ENCODE measurements at regions not wholly inside any gene's neighbourhood (a gene's known extent, or its start where the extent isn't known, plus 50 kb on each side); places are given as distances from the start of the nearest gene placed in this dataset.

DNA sequence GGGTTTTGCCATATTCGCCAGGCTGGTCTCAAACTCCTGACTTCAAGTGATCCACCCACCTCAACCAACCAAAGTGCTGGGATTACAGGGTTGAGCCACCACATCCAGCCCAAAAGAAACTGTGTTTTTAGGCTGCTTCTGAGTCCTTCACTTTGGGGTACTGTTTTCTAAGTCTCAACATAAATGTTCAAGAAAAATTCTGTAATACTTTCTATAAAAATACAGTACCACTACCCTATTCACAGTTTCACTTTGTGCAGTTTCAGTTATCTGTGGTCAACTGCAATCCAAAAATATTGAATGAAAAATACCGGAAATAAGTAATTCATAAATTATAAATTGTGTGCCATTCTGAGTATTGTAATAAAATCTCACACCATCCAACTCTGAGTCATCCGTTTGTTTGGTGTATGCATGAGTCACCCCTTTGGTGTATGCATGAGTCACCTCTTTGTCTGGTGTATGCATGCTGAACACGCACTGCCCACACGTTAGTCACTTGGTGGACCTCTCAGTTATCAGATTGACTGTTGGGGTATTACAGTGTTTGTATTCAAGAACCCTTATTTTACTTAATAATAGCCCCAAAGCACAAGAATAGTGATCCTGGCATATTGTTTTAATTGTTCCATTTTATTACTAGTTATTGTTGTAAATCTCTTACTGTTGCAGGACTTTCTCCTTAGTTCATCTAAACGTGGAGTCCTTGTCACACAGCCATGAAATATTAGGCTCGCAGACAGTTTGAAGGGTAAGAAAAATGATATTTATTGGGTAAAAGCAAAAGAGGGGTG lies 190.2 kb downstream of the FSCB start:
- H3K4me1 ChIP-seq (ENCODE audit: control extremely low read depth in 1 of 4, control insufficient read depth in 4 of 4, insufficient read depth in 4 of 4, low read length in 3 of 4): no peaks in the 10 kb centered on the region
- H3K9me3 ChIP-seq (ENCODE audit: control extremely low read depth in 1 of 5, control insufficient read depth in 4 of 5, insufficient read depth in 2 of 5, low read depth in 1 of 5, low read length in 4 of 5): peaks cover 0 to 2% (median 0%) of the 10 kb centered on the region in 5 experiments
- no peaks in the 10 kb centered on the region for H3K27me3 ChIP-seq (replicated peaks in 2 of 5; ENCODE audit: control insufficient read depth in 4 of 5, insufficient read depth in 5 of 5, low read length in 4 of 5)
- no peaks in the 10 kb centered on the region for H3K36me3 ChIP-seq (ENCODE audit: control insufficient read depth in 4 of 4, insufficient read depth in 4 of 4, low read length in 3 of 4)
- H3K4me3 ChIP-seq (ENCODE audit: control insufficient read depth in 1 of 7, extremely low read depth in 1 of 7, insufficient read depth in 4 of 7, low read depth in 2 of 7, low read length in 6 of 7): no peak overlapping the region
- 96% methylated on average over 4 of the region's 7 CpGs for WGBS (ENCODE audit: insufficient coverage)
- no peak overlapping the region for H3K27ac ChIP-seq (ENCODE audit: insufficient read depth in 1 of 2, low read depth in 1 of 2, low read length in 2 of 2, poor library complexity in 1 of 2, severe bottlenecking in 2 of 2)
- DNase-seq: no peak
- CTCF ChIA-PET: no interaction called here
- POLR2A ChIA-PET: no interaction called here

DNA sequence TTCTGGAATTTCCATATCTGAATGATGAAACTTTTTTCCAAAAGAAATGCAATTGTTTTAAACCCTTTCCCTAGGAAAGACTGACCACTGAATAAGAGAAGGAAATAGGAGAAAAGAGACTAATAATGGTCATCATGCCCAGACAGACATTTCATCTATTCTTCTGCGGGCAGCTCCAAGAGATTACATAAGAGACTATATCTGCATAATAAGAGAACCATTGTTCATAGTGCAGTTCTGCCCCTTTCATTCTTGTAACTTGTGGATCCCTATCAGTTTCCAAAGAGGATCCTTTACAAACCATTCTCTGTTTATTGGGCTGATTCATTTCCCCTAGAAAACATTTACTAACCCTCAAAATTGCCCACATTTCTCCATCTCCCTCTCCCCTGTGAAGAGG lies 197.8 kb downstream of the FSCB start:
- no peaks in the 10 kb centered on the region for H3K27me3 ChIP-seq (replicated peaks in 2 of 5; ENCODE audit: control insufficient read depth in 4 of 5, insufficient read depth in 5 of 5, low read length in 4 of 5)
- no peak overlapping the region for H3K27ac ChIP-seq (ENCODE audit: insufficient read depth in 1 of 2, low read depth in 1 of 2, low read length in 2 of 2, poor library complexity in 1 of 2, severe bottlenecking in 2 of 2)
- WGBS (ENCODE audit: insufficient coverage): no CpG with 5 or more reads among the region's 1 CpG
- ChIA-PET POLR2A (no interaction called here), CTCF (interaction anchor here (0.6 kb wide), 1 partner anchor 395 kb away, joined by 3 read pairs; no protein-coding TSS in a partner anchor)
- no peak overlapping the region for H3K4me3 ChIP-seq (ENCODE audit: control insufficient read depth in 1 of 7, extremely low read depth in 1 of 7, insufficient read depth in 4 of 7, low read depth in 2 of 7, low read length in 6 of 7)
- no peak for DNase-seq
- no peaks in the 10 kb centered on the region for H3K4me1 ChIP-seq (ENCODE audit: control extremely low read depth in 1 of 4, control insufficient read depth in 4 of 4, insufficient read depth in 4 of 4, low read length in 3 of 4)
- H3K9me3 ChIP-seq (ENCODE audit: control extremely low read depth in 1 of 5, control insufficient read depth in 4 of 5, insufficient read depth in 2 of 5, low read depth in 1 of 5, low read length in 4 of 5): no peaks in the 10 kb centered on the region
- H3K36me3 ChIP-seq (ENCODE audit: control insufficient read depth in 4 of 4, insufficient read depth in 4 of 4, low read length in 3 of 4): no peaks in the 10 kb centered on the region

DNA sequence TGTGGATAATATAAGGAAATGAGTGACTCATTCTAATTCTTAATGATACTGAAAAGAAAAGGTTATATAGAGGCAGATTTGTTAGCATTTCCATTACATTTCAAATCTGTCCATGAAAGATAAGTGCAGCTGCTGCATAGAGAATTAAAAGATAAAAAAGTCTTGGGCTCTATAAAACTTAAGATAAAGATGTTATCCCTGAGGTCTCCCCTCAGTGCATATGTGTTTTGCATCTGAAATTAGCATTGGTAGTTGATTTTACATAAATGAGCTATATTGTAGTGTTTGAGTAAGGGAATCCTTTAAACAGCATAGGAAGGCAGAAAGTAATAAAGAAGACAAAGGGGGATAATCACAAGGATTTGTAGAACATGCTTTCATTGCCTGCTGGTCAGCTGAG lies 206.2 kb downstream of the FSCB start:
- Histone ChIP-seq H3K4me1 (ENCODE audit: control extremely low read depth in 1 of 4, control insufficient read depth in 4 of 4, insufficient read depth in 4 of 4, low read length in 3 of 4) (no peaks in the 10 kb centered on the region), H3K27me3 (replicated peaks in 2 of 5; ENCODE audit: control insufficient read depth in 4 of 5, insufficient read depth in 5 of 5, low read length in 4 of 5) (no peaks in the 10 kb centered on the region), H3K27ac (ENCODE audit: insufficient read depth in 1 of 2, low read depth in 1 of 2, low read length in 2 of 2, poor library complexity in 1 of 2, severe bottlenecking in 2 of 2) (no peak overlapping the region), H3K36me3 (ENCODE audit: control insufficient read depth in 4 of 4, insufficient read depth in 4 of 4, low read length in 3 of 4) (no peaks in the 10 kb centered on the region), H3K4me3 (ENCODE audit: control insufficient read depth in 1 of 7, extremely low read depth in 1 of 7, insufficient read depth in 4 of 7, low read depth in 2 of 7, low read length in 6 of 7) (no peak overlapping the region), H3K9me3 (ENCODE audit: control extremely low read depth in 1 of 5, control insufficient read depth in 4 of 5, insufficient read depth in 2 of 5, low read depth in 1 of 5, low read length in 4 of 5) (peaks cover 0 to 3% (median 0%) of the 10 kb centered on the region in 5 experiments)
- ChIA-PET CTCF (no interaction called here), POLR2A (no interaction called here)
- no peak for DNase-seq

DNA sequence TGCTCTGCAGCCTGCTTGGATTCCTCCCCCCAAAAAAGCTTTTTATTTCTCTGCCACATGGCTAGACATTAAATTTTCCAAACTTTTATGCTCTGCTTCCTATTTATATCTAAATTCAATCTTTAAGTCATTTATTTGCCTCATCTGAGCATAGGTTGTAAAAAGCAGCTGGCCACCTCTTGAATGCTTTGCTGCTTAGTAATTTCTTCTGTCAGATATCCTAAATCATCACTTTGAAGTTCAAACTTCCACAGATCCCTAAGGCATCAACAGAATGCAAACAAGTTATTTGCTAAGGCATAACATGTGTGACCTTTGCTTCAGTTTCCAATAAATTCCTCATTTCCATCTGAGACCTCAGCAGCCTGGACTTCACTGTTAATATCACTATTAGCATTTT lies 209.6 kb downstream of the FSCB start:
- CTCF ChIA-PET: no interaction called here
- no peak overlapping the region for H3K4me3 ChIP-seq (ENCODE audit: control insufficient read depth in 1 of 7, extremely low read depth in 1 of 7, insufficient read depth in 4 of 7, low read depth in 2 of 7, low read length in 6 of 7)
- H3K27me3 ChIP-seq (replicated peaks in 2 of 5; ENCODE audit: control insufficient read depth in 4 of 5, insufficient read depth in 5 of 5, low read length in 4 of 5): no peaks in the 10 kb centered on the region
- H3K4me1 ChIP-seq (ENCODE audit: control extremely low read depth in 1 of 4, control insufficient read depth in 4 of 4, insufficient read depth in 4 of 4, low read length in 3 of 4): no peaks in the 10 kb centered on the region
- H3K9me3 ChIP-seq (ENCODE audit: control extremely low read depth in 1 of 5, control insufficient read depth in 4 of 5, insufficient read depth in 2 of 5, low read depth in 1 of 5, low read length in 4 of 5): peaks cover 0 to 5% (median 0%) of the 10 kb centered on the region in 5 experiments
- no peaks in the 10 kb centered on the region for H3K36me3 ChIP-seq (ENCODE audit: control insufficient read depth in 4 of 4, insufficient read depth in 4 of 4, low read length in 3 of 4)
- POLR2A ChIA-PET: no interaction called here
- DNase-seq: no peak
- H3K27ac ChIP-seq (ENCODE audit: insufficient read depth in 1 of 2, low read depth in 1 of 2, low read length in 2 of 2, poor library complexity in 1 of 2, severe bottlenecking in 2 of 2): no peak overlapping the region

DNA sequence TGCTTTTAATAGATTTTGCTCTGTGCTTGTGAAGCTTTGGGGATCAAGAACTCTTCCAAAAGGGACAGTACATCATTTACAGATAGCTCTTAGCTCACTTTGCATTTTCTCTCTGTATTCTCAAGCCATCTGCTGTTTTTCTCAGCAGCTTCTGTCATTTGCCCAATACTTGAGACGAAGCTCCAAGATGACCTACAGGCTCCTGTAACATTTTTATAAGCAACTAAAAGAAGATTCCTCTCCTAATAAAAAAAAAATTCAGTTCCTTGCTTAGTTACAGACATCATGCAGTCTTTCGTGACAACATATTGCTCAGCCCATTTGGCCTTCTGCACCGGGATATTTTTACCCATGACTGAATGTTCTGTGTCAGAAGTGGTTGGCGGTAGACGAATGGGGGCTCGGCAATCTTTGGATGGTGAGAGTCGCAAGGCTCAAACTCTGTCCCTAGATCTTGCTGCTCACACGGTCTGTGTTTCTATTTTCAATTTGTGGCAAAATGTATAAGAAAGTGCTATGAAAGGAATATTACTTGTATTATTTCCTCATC lies 215.6 kb downstream of the FSCB start:
- Histone ChIP-seq H3K27ac (ENCODE audit: insufficient read depth in 1 of 2, low read depth in 1 of 2, low read length in 2 of 2, poor library complexity in 1 of 2, severe bottlenecking in 2 of 2) (no peak overlapping the region), H3K36me3 (ENCODE audit: control insufficient read depth in 4 of 4, insufficient read depth in 4 of 4, low read length in 3 of 4) (no peaks in the 10 kb centered on the region), H3K9me3 (ENCODE audit: control extremely low read depth in 1 of 5, control insufficient read depth in 4 of 5, insufficient read depth in 2 of 5, low read depth in 1 of 5, low read length in 4 of 5) (peaks cover 0 to 5% (median 0%) of the 10 kb centered on the region in 5 experiments), H3K4me1 (ENCODE audit: control extremely low read depth in 1 of 4, control insufficient read depth in 4 of 4, insufficient read depth in 4 of 4, low read length in 3 of 4) (no peaks in the 10 kb centered on the region), H3K4me3 (ENCODE audit: control insufficient read depth in 1 of 7, extremely low read depth in 1 of 7, insufficient read depth in 4 of 7, low read depth in 2 of 7, low read length in 6 of 7) (no peak overlapping the region), H3K27me3 (replicated peaks in 2 of 5; ENCODE audit: control insufficient read depth in 4 of 5, insufficient read depth in 5 of 5, low read length in 4 of 5) (no peaks in the 10 kb centered on the region)
- 98% methylated on average over 5 of the region's 8 CpGs for WGBS (ENCODE audit: insufficient coverage)
- no peak for DNase-seq
- CTCF ChIA-PET: no interaction called here
- POLR2A ChIA-PET: no interaction called here

DNA sequence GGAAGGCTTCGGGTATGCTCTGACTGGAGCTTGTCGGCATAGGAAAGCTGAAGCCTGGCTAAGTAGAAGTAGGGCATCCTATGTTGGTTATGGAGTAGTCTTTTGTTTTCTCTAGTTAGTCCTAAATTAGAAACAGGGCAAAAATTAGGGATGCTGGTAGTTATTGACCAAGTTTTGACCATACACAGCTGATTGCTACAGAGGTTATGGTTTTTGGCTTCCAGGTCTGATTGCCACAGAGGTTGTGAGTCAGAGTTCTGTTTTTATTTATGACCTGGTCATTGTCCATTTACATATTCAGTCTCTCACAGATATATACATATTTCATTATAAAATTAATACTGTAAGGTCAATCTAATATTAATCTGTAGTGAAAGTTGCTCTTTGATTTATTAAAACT lies 219.2 kb downstream of the FSCB start:
- ChIA-PET POLR2A (no interaction called here), CTCF (no interaction called here)
- Histone ChIP-seq H3K9me3 (ENCODE audit: control extremely low read depth in 1 of 5, control insufficient read depth in 4 of 5, insufficient read depth in 2 of 5, low read depth in 1 of 5, low read length in 4 of 5) (peaks cover 0 to 3% (median 0%) of the 10 kb centered on the region in 5 experiments), H3K27me3 (replicated peaks in 2 of 5; ENCODE audit: control insufficient read depth in 4 of 5, insufficient read depth in 5 of 5, low read length in 4 of 5) (no peaks in the 10 kb centered on the region), H3K36me3 (ENCODE audit: control insufficient read depth in 4 of 4, insufficient read depth in 4 of 4, low read length in 3 of 4) (no peaks in the 10 kb centered on the region), H3K4me1 (ENCODE audit: control extremely low read depth in 1 of 4, control insufficient read depth in 4 of 4, insufficient read depth in 4 of 4, low read length in 3 of 4) (no peaks in the 10 kb centered on the region), H3K4me3 (ENCODE audit: control insufficient read depth in 1 of 7, extremely low read depth in 1 of 7, insufficient read depth in 4 of 7, low read depth in 2 of 7, low read length in 6 of 7) (no peak overlapping the region), H3K27ac (ENCODE audit: insufficient read depth in 1 of 2, low read depth in 1 of 2, low read length in 2 of 2, poor library complexity in 1 of 2, severe bottlenecking in 2 of 2) (no peak overlapping the region)
- WGBS (ENCODE audit: insufficient coverage): 100% methylated on average over 1 of the region's 2 CpGs
- DNase-seq: no peak

DNA sequence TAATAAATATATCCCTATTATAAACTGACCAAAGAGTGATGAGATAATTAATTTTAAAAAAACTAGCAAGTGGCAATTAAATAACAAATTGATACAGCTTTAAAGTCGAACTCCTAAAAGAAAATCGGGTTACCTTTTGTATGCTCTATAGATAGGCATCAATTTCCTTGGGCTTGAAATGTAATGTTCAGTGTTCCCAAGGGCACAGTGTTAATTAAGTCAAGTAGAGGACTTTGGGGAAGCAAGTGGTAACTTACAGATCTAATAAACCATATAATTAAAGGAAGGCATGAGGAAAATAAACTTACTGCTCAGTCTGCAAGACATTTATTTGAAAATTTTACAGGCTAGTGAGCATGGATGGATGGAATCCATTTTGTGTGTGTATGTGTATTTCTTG lies 220.9 kb downstream of the FSCB start:
- Histone ChIP-seq H3K27me3 (replicated peaks in 2 of 5; ENCODE audit: control insufficient read depth in 4 of 5, insufficient read depth in 5 of 5, low read length in 4 of 5) (no peaks in the 10 kb centered on the region), H3K27ac (ENCODE audit: insufficient read depth in 1 of 2, low read depth in 1 of 2, low read length in 2 of 2, poor library complexity in 1 of 2, severe bottlenecking in 2 of 2) (no peak overlapping the region), H3K4me1 (ENCODE audit: control extremely low read depth in 1 of 4, control insufficient read depth in 4 of 4, insufficient read depth in 4 of 4, low read length in 3 of 4) (no peaks in the 10 kb centered on the region), H3K36me3 (ENCODE audit: control insufficient read depth in 4 of 4, insufficient read depth in 4 of 4, low read length in 3 of 4) (no peaks in the 10 kb centered on the region), H3K9me3 (ENCODE audit: control extremely low read depth in 1 of 5, control insufficient read depth in 4 of 5, insufficient read depth in 2 of 5, low read depth in 1 of 5, low read length in 4 of 5) (no peaks in the 10 kb centered on the region), H3K4me3 (ENCODE audit: control insufficient read depth in 1 of 7, extremely low read depth in 1 of 7, insufficient read depth in 4 of 7, low read depth in 2 of 7, low read length in 6 of 7) (no peak overlapping the region)
- POLR2A ChIA-PET: no interaction called here
- DNase-seq: no peak
- 80% methylated on average over 1 of the region's 2 CpGs for WGBS (ENCODE audit: insufficient coverage)
- CTCF ChIA-PET: no interaction called here

All from common myeloid progenitor, CD34-positive (primary cell).